Thyroid gland (tissue), 4 donors: ENCODE measurements at regions not wholly inside any gene's neighbourhood (a gene's known extent, or its start where the extent isn't known, plus 50 kb on each side); places are given as distances from the start of the nearest gene placed in this dataset.

Experiments used
- DNase-seq, 2 donors: peaks; one replicate each; pipeline ENCODE4 v3.0.0-alpha.2; 2019
- H3K27ac ChIP-seq, 3 donors: fragments of 200-600 bp; sonication (generic); 1 replicate in 2 of 3; 2 replicates in 1 of 3; pipeline ENCODE4 v1.5.1; 2016 to 2019; ENCODE audit warnings: mild to moderate bottlenecking in 1 of 3, moderate library complexity in 1 of 3
- H3K27me3 ChIP-seq: fragments of 200-600 bp; sonication (generic); one replicate; pipeline ENCODE4 v1.5.1; 2019
- H3K36me3 ChIP-seq, 2 donors: fragments of 200-600 bp; sonication (generic); one replicate each; pipeline ENCODE4 v1.5.1; 2016 to 2019
- H3K4me1 ChIP-seq, 2 donors: fragments of 200-600 bp; sonication (generic); one replicate each; pipeline ENCODE4 v1.5.1; 2017 to 2019
- H3K4me3 ChIP-seq, 3 donors: fragments of 200-600 bp; sonication (generic); replicated peaks in 1 of 3; 1 replicate in 2 of 3; 2 replicates in 1 of 3; pipeline ENCODE4 v1.5.1; 2016; ENCODE audit warnings: mild to moderate bottlenecking in 1 of 3
- H3K9me3 ChIP-seq: fragments of 200-600 bp; sonication (generic); one replicate; pipeline ENCODE4 v1.5.1; 2017
- CTCF ChIP-seq, 6 experiments: fragments of 200-600 bp in 3 of 6; fragments of 450-650 bp in 3 of 6; sonication (generic) in 3 of 6; IDR thresholded peaks; one replicate each; pipeline ENCODE4 v1.5.1; 2016 to 2019; ENCODE audit warnings: antibody characterized with exemption in 6 of 6, mild to moderate bottlenecking in 2 of 6, inconsistent platforms in 1 of 6, moderate library complexity in 1 of 6
- POLR2A ChIP-seq, 2 donors: fragments of 450-650 bp; IDR thresholded peaks; one replicate each; pipeline ENCODE4 v1.6.1; 2017; ENCODE audit warnings: antibody characterized with exemption in 2 of 2, mild to moderate bottlenecking in 2 of 2, moderate library complexity in 1 of 2
- WGBS, 2 donors: methylation state at CpG; one replicate each; pipeline ENCODE4 v1.1.5; 2017; 5-methylcytosine and 5-hydroxymethylcytosine counted together
- intact Hi-C: fragments of 100-400 bp; cut with DNase I; formaldehyde crosslinking; loops from one replicate; pipeline ENCODE4 v1.15.1; 2023

- TF ChIP-seq CTCF (IDR thresholded peaks at IDR 0.05) (no peak), POLR2A (IDR thresholded peaks at IDR 0.05) (no peak)
- H3K27me3 ChIP-seq: no peaks in the 10 kb centered on the region
- no peaks in the 10 kb centered on the region for H3K9me3 ChIP-seq
- intact Hi-C loops: no loop called here
- peaks cover 0 to 3% of the 10 kb centered on the region in 2 donors for H3K4me1 ChIP-seq
- 67 to 72% methylated on average over 7 of the region's 7 CpGs for WGBS, 2 donors
- H3K36me3 ChIP-seq: no peaks in the 10 kb centered on the region
- H3K4me3 ChIP-seq: no peak overlapping the region
- no peak for DNase-seq
- no peak overlapping the region for H3K27ac ChIP-seq
These were observed 223.6 kb upstream of the SOX5 start for GRCh38 chr12:24173067-24173466.

- Histone ChIP-seq H3K27me3 (no peaks in the 10 kb centered on the region), H3K36me3 (no peaks in the 10 kb centered on the region), H3K4me1 (peaks cover 0 to 3% of the 10 kb centered on the region in 2 donors), H3K9me3 (no peaks in the 10 kb centered on the region), H3K27ac (no peak overlapping the region), H3K4me3 (no peak overlapping the region)
- TF ChIP-seq CTCF (IDR thresholded peaks at IDR 0.05) (no peak), POLR2A (IDR thresholded peaks at IDR 0.05) (no peak)
- DNase-seq: no peak
- intact Hi-C loops: no loop called here
These were observed 223.2 kb upstream of the SOX5 start for GRCh38 chr12:24172773-24173066.

GRCh38 chr12:24172031-24172772 is 222.7 kb upstream of the SOX5 start:
- intact Hi-C loops: no loop called here
- H3K27me3 ChIP-seq: no peaks in the 10 kb centered on the region
- WGBS, 2 donors: 78 to 90% methylated on average over 13 of the region's 13 CpGs
- H3K36me3 ChIP-seq: no peaks in the 10 kb centered on the region
- no peak for DNase-seq
- H3K27ac ChIP-seq: no peak overlapping the region
- no peak overlapping the region for H3K4me3 ChIP-seq
- H3K4me1 ChIP-seq: no peaks in the 10 kb centered on the region
- H3K9me3 ChIP-seq: no peaks in the 10 kb centered on the region
- TF ChIP-seq POLR2A (IDR thresholded peaks at IDR 0.05) (no peak), CTCF (IDR thresholded peaks at IDR 0.05) (no peak)

GRCh38 chr12:24155042-24155441 is 205.6 kb upstream of the SOX5 start:
- intact Hi-C loops: no loop called here
- no peaks in the 10 kb centered on the region for H3K36me3 ChIP-seq
- no peak for DNase-seq
- no peak overlapping the region for H3K27ac ChIP-seq
- no peaks in the 10 kb centered on the region for H3K4me1 ChIP-seq
- H3K4me3 ChIP-seq: no peak overlapping the region
- WGBS, 2 donors: 92 to 95% methylated on average over 2 of the region's 2 CpGs
- H3K9me3 ChIP-seq: no peaks in the 10 kb centered on the region
- no peaks in the 10 kb centered on the region for H3K27me3 ChIP-seq
- TF ChIP-seq CTCF (IDR thresholded peaks at IDR 0.05): no peak
- TF ChIP-seq POLR2A (IDR thresholded peaks at IDR 0.05): no peak

GRCh38 chr12:24153079-24153478 is 203.6 kb upstream of the SOX5 start:
- Histone ChIP-seq H3K27ac (no peak overlapping the region), H3K4me3 (no peak overlapping the region), H3K36me3 (no peaks in the 10 kb centered on the region), H3K27me3 (no peaks in the 10 kb centered on the region), H3K9me3 (no peaks in the 10 kb centered on the region), H3K4me1 (no peaks in the 10 kb centered on the region)
- no peak for DNase-seq
- 54 to 55% methylated on average over 2 of the region's 2 CpGs for WGBS, 2 donors
- intact Hi-C loops: no loop called here
- TF ChIP-seq POLR2A (IDR thresholded peaks at IDR 0.05) (no peak), CTCF (IDR thresholded peaks at IDR 0.05) (no peak)
